ENCODE measurements at regions not wholly inside any gene's neighbourhood (a gene's known extent, or its start where the extent isn't known, plus 50 kb on each side); places are given as distances from the start of the nearest gene placed in this dataset.

GRCh38 chr20:24376311-24377099 is 92.9 kb upstream of the SYNDIG1 start:
- no peak for DNase-seq (ENCODE audit: low read depth)

DNA sequence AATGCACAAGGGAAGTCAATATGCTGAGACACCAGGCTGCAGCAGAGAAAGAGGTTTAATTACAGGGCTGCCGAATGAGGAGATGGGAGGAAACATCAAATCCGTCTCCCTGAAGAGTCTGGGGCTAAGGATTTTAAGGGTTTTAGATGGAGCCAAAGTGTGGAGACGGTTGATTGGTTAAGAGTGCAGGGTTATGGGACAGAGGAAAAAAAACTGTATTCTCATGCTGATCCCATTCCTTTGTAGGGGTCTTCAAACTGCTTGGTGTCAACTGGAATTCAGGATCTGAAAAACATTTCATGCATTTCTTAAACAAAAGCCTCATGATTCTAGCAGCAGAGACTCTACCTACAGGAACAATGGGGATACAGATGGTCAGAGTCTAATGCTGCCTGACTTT is 96.1 kb upstream of the SYNDIG1 start:
- DNase-seq (ENCODE audit: low read depth) = no peak

GRCh38 chr20:24370911-24371695 is 98.3 kb upstream of the SYNDIG1 start:
- DNase-seq (ENCODE audit: low read depth) = no peak

DNA sequence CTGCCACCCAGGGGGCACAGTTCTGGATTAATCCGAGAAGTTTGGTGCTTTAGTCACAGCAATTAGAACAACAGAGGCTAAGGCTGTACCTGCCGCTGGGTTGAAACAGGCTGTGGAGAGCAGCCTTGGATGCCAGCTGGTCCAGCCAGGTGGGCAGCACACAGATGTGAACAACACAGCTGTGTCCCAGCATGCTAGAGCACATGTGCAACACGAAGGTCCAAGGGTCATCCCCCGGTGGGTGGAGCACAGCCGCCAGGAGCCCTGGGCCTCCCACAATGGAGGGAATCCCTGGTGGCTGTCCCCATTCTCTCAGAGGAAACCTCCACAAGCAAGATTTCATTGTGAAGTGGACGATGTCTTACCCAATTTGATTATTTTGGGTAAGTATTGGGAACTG is 99.2 kb upstream of the SYNDIG1 start:
- no peak for DNase-seq (ENCODE audit: low read depth)

DNA sequence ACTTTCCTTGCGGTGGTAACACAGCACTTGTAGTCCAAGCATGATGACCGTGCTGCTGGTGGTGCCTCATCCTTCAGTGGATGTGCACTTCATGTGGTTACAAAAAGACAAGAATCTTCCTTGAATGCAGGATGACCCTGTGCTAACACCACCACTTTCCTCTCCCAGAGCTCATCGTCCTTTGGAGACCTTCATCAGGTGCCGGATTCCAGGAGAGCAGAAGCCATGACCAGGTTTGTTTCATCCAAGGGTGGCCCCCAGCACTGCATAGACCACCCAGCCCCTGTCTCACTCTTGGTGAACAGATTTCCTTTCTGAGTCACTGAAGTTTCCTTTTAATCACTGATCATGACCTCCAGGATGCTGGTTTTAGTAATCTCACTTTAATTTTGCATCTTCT is 101.2 kb upstream of the SYNDIG1 start:
- no peak for DNase-seq (ENCODE audit: low read depth)

DNA sequence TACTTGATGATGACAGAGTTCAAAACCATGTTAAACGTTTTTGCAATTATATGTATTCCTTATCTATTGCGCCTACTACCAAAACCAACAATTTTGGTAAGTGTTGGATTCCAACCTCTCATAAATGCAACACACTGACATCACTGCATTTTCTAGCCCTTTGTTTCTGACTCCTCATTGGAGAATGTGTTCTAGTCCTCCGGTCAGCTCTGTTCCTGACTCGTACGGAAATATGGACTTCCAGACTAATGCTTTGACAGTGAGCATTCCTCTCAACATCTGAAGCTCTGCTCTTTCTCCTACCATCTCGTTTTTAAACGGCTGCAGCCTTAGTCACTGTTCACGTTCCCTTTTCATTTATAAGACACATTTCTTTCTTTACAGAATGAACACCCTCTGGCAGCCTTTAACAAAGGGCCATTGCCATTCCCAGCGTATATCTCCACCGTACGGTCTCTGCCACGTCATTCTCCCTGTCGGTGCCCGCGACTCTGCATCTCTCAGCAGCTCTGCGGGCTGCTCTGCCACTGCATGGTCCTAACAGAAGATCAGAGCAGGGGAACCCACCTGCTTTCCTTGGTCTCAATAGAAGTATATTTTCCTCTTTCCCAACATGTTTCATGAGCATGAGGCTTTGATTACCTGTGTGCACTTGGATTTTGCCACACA is 103.0 kb upstream of the SYNDIG1 start:
- DNase-seq (ENCODE audit: low read depth) = no peak

DNA sequence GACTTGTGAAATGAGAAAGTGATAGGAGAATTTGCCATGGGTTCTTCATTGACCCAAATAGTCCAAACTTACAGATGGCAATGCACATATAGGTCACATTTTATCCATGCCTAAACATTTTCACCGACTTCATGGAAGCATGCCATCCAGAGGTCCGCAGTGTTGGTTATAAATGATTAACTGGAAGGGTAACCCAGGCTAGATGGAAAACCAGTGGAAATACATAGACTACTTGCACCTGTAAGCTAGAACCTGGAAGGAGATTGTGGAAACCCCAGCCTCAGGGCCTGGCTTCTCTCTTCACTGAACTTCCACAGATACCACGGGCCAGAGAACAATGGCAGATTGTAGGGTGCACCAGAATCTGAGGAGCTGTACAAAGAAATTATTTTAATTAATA is 103.8 kb upstream of the SYNDIG1 start:
- DNase-seq (ENCODE audit: low read depth) = no peak

GRCh38 chr20:24364482-24364881 is 104.9 kb upstream of the SYNDIG1 start:
- DNase-seq (ENCODE audit: low read depth) = no peak

DNA sequence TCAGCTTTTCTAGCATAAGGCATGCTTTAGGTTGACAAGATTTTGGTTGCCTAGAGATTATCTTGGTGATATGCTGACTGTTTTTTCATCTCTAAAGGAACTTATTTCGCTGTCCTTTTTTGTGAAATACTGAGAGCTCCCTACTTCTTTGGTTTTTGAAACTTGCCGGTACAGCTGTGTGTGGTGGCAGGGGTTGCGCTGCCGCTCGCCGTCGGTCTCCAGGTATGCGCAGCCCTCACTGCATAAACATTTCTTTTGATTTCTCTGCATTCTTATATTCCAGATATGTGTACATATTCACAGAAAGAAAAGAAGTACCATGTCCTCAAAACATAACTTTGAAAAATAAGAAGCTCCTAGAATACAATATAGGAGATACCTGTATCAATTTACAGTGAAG is 106.4 kb upstream of the SYNDIG1 start:
- no peak for DNase-seq (ENCODE audit: low read depth)

GRCh38 chr20:24362080-24362479 is 107.3 kb upstream of the SYNDIG1 start:
- no peak for DNase-seq (ENCODE audit: low read depth)

- DNase-seq (ENCODE audit: low read depth) = no peak
Measured at GRCh38 chr20:24361541-24361940, 107.9 kb upstream of the SYNDIG1 start.

DNA sequence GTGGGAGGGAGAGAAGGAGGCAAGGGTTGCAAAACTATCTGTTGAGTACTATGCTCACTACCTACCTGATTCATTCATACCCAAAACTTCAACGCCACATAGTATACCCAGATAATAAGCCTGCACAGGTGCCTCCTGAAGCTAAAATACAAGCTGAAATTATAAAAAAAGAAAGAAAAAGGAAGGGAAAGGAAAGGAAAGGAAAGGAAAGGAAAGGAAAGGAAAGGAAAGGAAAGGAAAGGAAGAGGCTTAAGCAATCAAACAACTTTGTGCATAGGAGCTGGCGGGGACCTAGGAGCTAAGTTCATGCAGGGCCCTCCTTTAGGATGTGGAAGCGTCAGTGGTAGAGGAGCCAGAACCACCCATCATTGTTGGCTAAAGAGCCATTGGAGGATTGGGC is 108.9 kb upstream of the SYNDIG1 start:
- no peak for DNase-seq (ENCODE audit: low read depth)

DNA sequence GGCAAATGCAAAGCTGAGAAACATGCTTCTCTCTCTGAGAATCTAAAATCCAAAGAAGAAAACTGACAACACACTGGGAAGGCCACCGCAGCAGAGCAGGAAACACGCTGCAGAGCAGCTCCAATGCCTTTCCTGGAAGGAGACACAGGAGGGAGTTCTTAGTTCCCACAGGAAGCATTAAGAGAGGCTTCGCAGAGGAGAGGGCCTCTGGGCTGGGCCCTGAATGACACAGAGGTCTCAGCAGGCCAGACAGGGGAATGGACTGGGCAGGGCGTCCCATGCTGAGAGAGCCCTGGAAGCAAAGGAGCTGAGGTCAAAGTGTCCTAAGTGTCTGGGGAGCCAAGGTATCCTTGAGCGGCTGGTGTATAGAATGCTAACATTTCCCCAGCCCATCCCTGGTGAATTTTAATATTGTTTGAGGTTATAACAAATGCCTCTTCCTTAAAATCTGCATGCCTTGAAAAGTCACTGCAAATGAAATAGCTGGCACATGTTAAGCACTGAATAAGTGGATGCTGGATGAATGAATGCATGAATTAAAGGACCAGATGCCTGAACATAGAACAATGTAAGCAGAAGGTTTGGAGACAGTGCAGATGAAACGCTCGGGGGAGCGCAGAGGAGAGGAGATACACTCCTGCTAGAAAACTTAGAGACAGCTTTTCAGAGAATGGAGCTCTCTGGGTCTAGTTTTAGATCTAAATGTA is 110.0 kb upstream of the SYNDIG1 start:
- no peak for DNase-seq (ENCODE audit: low read depth)

- no peak for DNase-seq (ENCODE audit: low read depth)
Measured at GRCh38 chr20:24357931-24358330, 111.5 kb upstream of the SYNDIG1 start.

DNA sequence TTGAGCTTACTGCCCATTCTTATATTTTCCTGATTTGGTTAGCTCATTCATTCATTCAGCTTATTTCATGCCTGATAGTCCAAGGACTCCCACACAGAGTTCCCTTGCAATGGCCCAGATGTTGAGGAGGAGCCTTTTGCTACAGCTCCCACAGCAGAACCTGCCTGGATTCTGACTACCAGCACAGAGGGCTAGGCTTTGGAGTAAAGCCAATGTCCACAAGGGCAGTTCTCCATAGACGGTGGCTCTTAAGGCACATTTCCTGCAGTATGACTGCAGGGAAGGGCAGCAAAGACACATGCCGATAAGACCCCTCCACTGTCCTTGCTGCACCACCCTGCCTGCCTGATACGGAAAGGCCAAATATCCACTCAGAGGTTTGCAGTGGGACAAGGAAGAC is 112.3 kb upstream of the SYNDIG1 start:
- no peak for DNase-seq (ENCODE audit: low read depth)

GRCh38 chr20:24353135-24353690 is 116.2 kb upstream of the SYNDIG1 start:
- no peak for DNase-seq (ENCODE audit: low read depth)

DNA sequence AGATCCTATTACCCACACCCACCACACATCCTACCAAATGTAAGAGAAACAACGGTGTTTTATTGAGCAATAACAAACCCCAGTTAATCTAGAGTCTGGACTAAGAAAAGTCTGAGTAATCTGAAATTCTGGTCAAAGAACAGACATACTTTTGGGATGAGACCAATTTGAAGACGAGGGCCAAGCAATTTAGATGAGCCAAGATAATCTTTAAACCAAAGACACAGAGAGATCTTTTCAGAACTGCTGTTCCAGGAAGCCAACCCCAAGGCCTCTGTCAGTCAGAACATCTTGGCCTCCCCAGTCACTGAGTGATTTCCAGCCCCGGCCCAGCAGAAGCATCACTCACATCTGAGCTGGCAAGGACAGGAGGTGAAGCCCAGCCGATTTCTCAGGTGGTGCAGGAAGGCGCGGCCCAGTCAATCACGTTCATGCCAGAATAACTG is 118.5 kb upstream of the SYNDIG1 start:
- DNase-seq (ENCODE audit: low read depth) = no peak

GRCh38 chr20:24341781-24342180 is 127.6 kb upstream of the SYNDIG1 start:
- no peak for DNase-seq (ENCODE audit: low read depth)

- no peak for DNase-seq (ENCODE audit: low read depth)
Measured at GRCh38 chr20:24340933-24341332, 128.5 kb upstream of the SYNDIG1 start.

DNA sequence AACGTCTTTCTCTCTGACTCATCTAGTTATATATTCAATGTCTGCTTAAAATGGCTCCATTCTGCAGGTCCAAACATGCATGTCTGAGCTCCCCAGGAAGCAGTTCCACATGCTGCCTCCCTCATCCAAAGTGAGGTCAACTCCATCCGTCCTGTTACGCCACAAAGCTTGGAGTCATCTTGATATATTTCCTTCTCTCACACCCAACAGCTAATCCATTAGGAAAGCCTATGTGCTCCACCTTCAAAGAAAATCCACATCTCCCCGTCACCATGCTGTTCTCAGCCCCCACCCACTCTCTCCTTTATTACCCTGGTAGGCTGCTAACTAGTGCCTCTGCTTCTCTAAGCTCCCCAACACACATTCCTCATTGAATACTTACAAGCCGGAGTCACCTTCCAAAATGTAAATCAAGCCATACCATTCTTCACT is 130.2 kb upstream of the SYNDIG1 start:
- DNase-seq (ENCODE audit: low read depth) = no peak

GRCh38 chr20:24337551-24337950 is 131.9 kb upstream of the SYNDIG1 start:
- no peak for DNase-seq (ENCODE audit: low read depth)

DNA sequence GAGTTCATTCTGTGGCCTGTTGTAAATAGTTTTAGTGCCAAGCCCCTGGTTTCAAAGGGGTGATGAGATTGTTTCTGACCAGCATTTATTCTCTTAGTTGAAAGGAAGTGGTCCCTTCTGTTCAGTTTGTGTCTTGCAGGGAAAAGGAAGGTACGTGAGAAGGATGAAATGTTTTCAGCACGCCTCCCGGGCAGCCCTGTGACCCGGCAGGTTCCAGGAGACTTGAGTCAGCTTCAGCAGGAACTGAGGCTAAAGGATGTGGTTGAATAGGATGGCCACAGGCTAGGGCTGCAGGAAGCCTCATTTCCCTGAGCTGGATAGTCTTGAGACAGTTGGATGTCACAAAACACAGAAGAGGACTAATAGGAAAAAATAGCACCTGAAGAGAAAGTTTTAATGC is 132.4 kb upstream of the SYNDIG1 start:
- DNase-seq (ENCODE audit: low read depth) = no peak

All from stimulated activated CD8-positive, alpha-beta memory T cell treated with anti-CD3 and anti-CD28 coated beads, Interleukin-12 subunit alpha, Interleukin-12 subunit beta, amount 100 ng/mL, for 1 hour (primary cell).